Stimulated activated naive CD8-positive, alpha-beta T cell treated with anti-CD3 and anti-CD28 coated beads, Interleukin-15, amount 100 ng/mL, for 72 hours (primary cell): ENCODE measurements at regions not wholly inside any gene's neighbourhood (a gene's known extent, or its start where the extent isn't known, plus 50 kb on each side); places are given as distances from the start of the nearest gene placed in this dataset.

Experiments used
- ATAC-seq: fragments of 150-1000 bp; cut with Tn5 transposase; 2 replicates; pipeline ENCODE4 v1.10.0; 2021; ENCODE audit warnings: mild to moderate bottlenecking, moderate library complexity
- DNase-seq, 2 donors: peaks; one replicate each; pipeline ENCODE4 v3.0.0; 2021 to 2022
- H3K27ac Mint-ChIP-seq, 2 donors: one replicate each; pipeline ENCODE4 v1.8.0; 2022; ENCODE audit warnings: mild to moderate bottlenecking in 2 of 2, mixed read lengths in 2 of 2, moderate library complexity in 2 of 2
- H3K27me3 Mint-ChIP-seq: one replicate; pipeline ENCODE4 v1.8.0; 2022; ENCODE audit warnings: mixed read lengths
- H3K4me1 Mint-ChIP-seq: one replicate; pipeline ENCODE4 v1.8.0; 2022; ENCODE audit warnings: mild to moderate bottlenecking, mixed read lengths
- H3K4me3 Mint-ChIP-seq, 2 donors: one replicate each; pipeline ENCODE4 v1.8.0; 2022; ENCODE audit warnings: mild to moderate bottlenecking in 2 of 2, mixed read lengths in 2 of 2, moderate library complexity in 1 of 2
- H3K9me3 Mint-ChIP-seq, 2 donors: one replicate each; pipeline ENCODE4 v1.8.0; 2022; ENCODE audit warnings: mixed read lengths in 2 of 2

GRCh38 chr18:55136258-55136657 is 177.0 kb upstream of the CCDC68 start:
- no peak for ATAC-seq
- H3K27me3 Mint-ChIP-seq, result no peaks in the 10 kb centered on the region
- H3K4me1 Mint-ChIP-seq, result no peaks in the 10 kb centered on the region
- H3K27ac Mint-ChIP-seq, result no peak overlapping the region
- H3K9me3 Mint-ChIP-seq, result peaks cover 0 to 7% of the 10 kb centered on the region in 2 donors
- no peak overlapping the region for H3K4me3 Mint-ChIP-seq
- no peak for DNase-seq

- Mint-ChIP-seq H3K4me3 (no peak overlapping the region), H3K4me1 (no peaks in the 10 kb centered on the region), H3K27me3 (no peaks in the 10 kb centered on the region), H3K9me3 (peaks cover 0 to 7% of the 10 kb centered on the region in 2 donors), H3K27ac (no peak overlapping the region)
- DNase-seq (no peak), ATAC-seq (no peak)
Observed at GRCh38 chr18:55133378-55133777, 174.1 kb upstream of the CCDC68 start.

GRCh38 chr18:55128437-55128836 is 169.2 kb upstream of the CCDC68 start:
- ATAC-seq, result no peak
- H3K4me3 Mint-ChIP-seq, result no peak overlapping the region
- no peak overlapping the region for H3K27ac Mint-ChIP-seq
- H3K9me3 Mint-ChIP-seq, result peaks cover 9 to 14% of the 10 kb centered on the region in 2 donors
- DNase-seq, result no peak
- no peaks in the 10 kb centered on the region for H3K27me3 Mint-ChIP-seq
- no peaks in the 10 kb centered on the region for H3K4me1 Mint-ChIP-seq

GRCh38 chr18:55124078-55124763 is 165.0 kb upstream of the CCDC68 start:
- ATAC-seq, result no peak
- DNase-seq, result no peak
- Mint-ChIP-seq H3K27ac (no peak overlapping the region), H3K4me1 (no peaks in the 10 kb centered on the region), H3K4me3 (no peak overlapping the region), H3K27me3 (no peaks in the 10 kb centered on the region), H3K9me3 (peaks cover 7 to 9% of the 10 kb centered on the region in 2 donors)

GRCh38 chr18:55123361-55123760 is 164.1 kb upstream of the CCDC68 start:
- peaks cover 7 to 9% of the 10 kb centered on the region in 2 donors for H3K9me3 Mint-ChIP-seq
- DNase-seq (no peak), ATAC-seq (no peak)
- no peak overlapping the region for H3K4me3 Mint-ChIP-seq
- H3K4me1 Mint-ChIP-seq, result no peaks in the 10 kb centered on the region
- no peak overlapping the region for H3K27ac Mint-ChIP-seq
- no peaks in the 10 kb centered on the region for H3K27me3 Mint-ChIP-seq

- Mint-ChIP-seq H3K4me1 (no peaks in the 10 kb centered on the region), H3K9me3 (peaks cover 0 to 6% of the 10 kb centered on the region in 2 donors), H3K27me3 (no peaks in the 10 kb centered on the region), H3K27ac (no peak overlapping the region), H3K4me3 (no peak overlapping the region)
- ATAC-seq, result no peak
- no peak for DNase-seq
Observed at GRCh38 chr18:55121397-55122170, 162.3 kb upstream of the CCDC68 start.

- H3K27me3 Mint-ChIP-seq, result no peaks in the 10 kb centered on the region
- no peak overlapping the region for H3K27ac Mint-ChIP-seq
- H3K4me1 Mint-ChIP-seq, result no peaks in the 10 kb centered on the region
- ATAC-seq (no peak), DNase-seq (no peak)
- H3K4me3 Mint-ChIP-seq, result no peak overlapping the region
- peaks cover 0 to 9% of the 10 kb centered on the region in 2 donors for H3K9me3 Mint-ChIP-seq
Observed at GRCh38 chr18:55120896-55121295, 161.6 kb upstream of the CCDC68 start.

- H3K4me3 Mint-ChIP-seq, result no peak overlapping the region
- no peak overlapping the region for H3K27ac Mint-ChIP-seq
- no peaks in the 10 kb centered on the region for H3K4me1 Mint-ChIP-seq
- H3K9me3 Mint-ChIP-seq, result peaks cover 0 to 9% of the 10 kb centered on the region in 2 donors
- no peak for ATAC-seq
- no peak for DNase-seq
- no peaks in the 10 kb centered on the region for H3K27me3 Mint-ChIP-seq
Observed at GRCh38 chr18:55119434-55119833, 160.2 kb upstream of the CCDC68 start.

- Mint-ChIP-seq H3K27ac (no peak overlapping the region), H3K4me1 (no peaks in the 10 kb centered on the region), H3K9me3 (peaks cover 0 to 9% of the 10 kb centered on the region in 2 donors), H3K4me3 (no peak overlapping the region), H3K27me3 (no peaks in the 10 kb centered on the region)
- ATAC-seq (no peak), DNase-seq (no peak)
Observed at GRCh38 chr18:55119016-55119415, 159.8 kb upstream of the CCDC68 start.

GRCh38 chr18:55116863-55117262 is 157.6 kb upstream of the CCDC68 start:
- Mint-ChIP-seq H3K9me3 (peaks cover 0 to 9% of the 10 kb centered on the region in 2 donors), H3K4me1 (no peaks in the 10 kb centered on the region)

GRCh38 chr18:55115606-55116005 is 156.3 kb upstream of the CCDC68 start:
- ATAC-seq, result no peak
- Mint-ChIP-seq H3K27ac (no peak overlapping the region), H3K4me3 (no peak overlapping the region), H3K9me3 (peaks cover 0 to 9% of the 10 kb centered on the region in 2 donors), H3K27me3 (no peaks in the 10 kb centered on the region), H3K4me1 (no peaks in the 10 kb centered on the region)
- DNase-seq, result no peak

More at GRCh38 chr18:55116863-55117262, 157.6 kb upstream of the CCDC68 start:
- Mint-ChIP-seq H3K4me3 (no peak overlapping the region), H3K27ac (no peak overlapping the region), H3K27me3 (no peaks in the 10 kb centered on the region)
- no peak for ATAC-seq
- DNase-seq, result no peak

GRCh38 chr18:55114876-55115275 is 155.6 kb upstream of the CCDC68 start:
- ATAC-seq (no peak), DNase-seq (no peak)
- Mint-ChIP-seq H3K4me1 (no peaks in the 10 kb centered on the region), H3K9me3 (peaks cover 0 to 9% of the 10 kb centered on the region in 2 donors), H3K27ac (no peak overlapping the region), H3K4me3 (no peak overlapping the region), H3K27me3 (no peaks in the 10 kb centered on the region)

GRCh38 chr18:55113800-55114199 is 154.5 kb upstream of the CCDC68 start:
- ATAC-seq, result no peak
- Mint-ChIP-seq H3K27me3 (no peaks in the 10 kb centered on the region), H3K4me3 (no peak overlapping the region), H3K9me3 (peaks cover 0 to 9% of the 10 kb centered on the region in 2 donors), H3K4me1 (no peaks in the 10 kb centered on the region), H3K27ac (no peak overlapping the region)
- DNase-seq, result no peak

GRCh38 chr18:55111271-55111670 is 152.0 kb upstream of the CCDC68 start:
- no peaks in the 10 kb centered on the region for H3K27me3 Mint-ChIP-seq
- DNase-seq (no peak), ATAC-seq (no peak)
- H3K27ac Mint-ChIP-seq, result no peak overlapping the region
- H3K4me3 Mint-ChIP-seq, result no peak overlapping the region
- H3K4me1 Mint-ChIP-seq, result no peaks in the 10 kb centered on the region
- H3K9me3 Mint-ChIP-seq, result no peaks in the 10 kb centered on the region

- no peak for ATAC-seq
- no peak overlapping the region for H3K27ac Mint-ChIP-seq
- no peaks in the 10 kb centered on the region for H3K4me1 Mint-ChIP-seq
- no peak overlapping the region for H3K4me3 Mint-ChIP-seq
- no peaks in the 10 kb centered on the region for H3K9me3 Mint-ChIP-seq
- no peak for DNase-seq
- no peaks in the 10 kb centered on the region for H3K27me3 Mint-ChIP-seq
Observed at GRCh38 chr18:55110436-55110835, 151.2 kb upstream of the CCDC68 start.

- Mint-ChIP-seq H3K4me3 (no peak overlapping the region), H3K4me1 (no peaks in the 10 kb centered on the region), H3K27ac (no peak overlapping the region), H3K27me3 (no peaks in the 10 kb centered on the region), H3K9me3 (no peaks in the 10 kb centered on the region)
- ATAC-seq (no peak), DNase-seq (no peak)
Observed at GRCh38 chr18:55109818-55110414, 150.7 kb upstream of the CCDC68 start.
